DND-41 (cell line): ENCODE measurements at regions not wholly inside any gene's neighbourhood (a gene's known extent, or its start where the extent isn't known, plus 50 kb on each side); places are given as distances from the start of the nearest gene placed in this dataset.

Source experiments
- CTCF ChIP-seq: IDR thresholded peaks from 2 replicates; pipeline ENCODE4 v1.5.1; 2012; ENCODE audit warnings: borderline replicate concordance, low read length, moderate library complexity, mild to moderate bottlenecking; ENCODE audit not compliant: poor library complexity, severe bottlenecking; ENCODE audit errors: extremely low read depth
- EZH2 ChIP-seq: IDR thresholded peaks from 3 replicates; pipeline ENCODE4 v1.6.1; 2012; ENCODE audit warnings: borderline replicate concordance, low read depth, mild to moderate bottlenecking, moderate library complexity, low read length, inconsistent platforms; ENCODE audit not compliant: severe bottlenecking

GRCh38 chr1:79215311-79215710 lies 208.8 kb upstream of the ADGRL4 start:
- TF ChIP-seq CTCF (no peak), EZH2 (no peak)
